GM12891 (cell line): ENCODE measurements at regions not wholly inside any gene's neighbourhood (a gene's known extent, or its start where the extent isn't known, plus 50 kb on each side); places are given as distances from the start of the nearest gene placed in this dataset.

Experiments
- DNase-seq: peaks from one replicate; pipeline ENCODE4 v3.0.0; 2011; ENCODE audit warnings: low spot score; ENCODE audit not compliant: insufficient read length
- FAIRE-seq: peaks from 2 replicates; lab custom pipeline; 2011; peaks lifted over from hg19 to GRCh38; lab: Jason Lieb, UNC
- PAX5 ChIP-seq: IDR thresholded peaks from 2 replicates; pipeline ENCODE4 v1.6.1; 2011; ENCODE audit warnings: low read length, moderate library complexity, mild to moderate bottlenecking; ENCODE audit not compliant: insufficient read depth, severe bottlenecking
- POLR2A ChIP-seq: IDR thresholded peaks from 2 replicates; pipeline ENCODE4 v1.6.1; 2011; ENCODE audit warnings: low read depth, low read length, control low read depth
- POLR2AphosphoS5 ChIP-seq: IDR thresholded peaks from 2 replicates; pipeline ENCODE4 v1.6.1; 2011; ENCODE audit warnings: low read depth, low read length, control low read depth
- POU2F2 ChIP-seq: IDR thresholded peaks from 2 replicates; pipeline ENCODE4 v1.6.1; 2011; ENCODE audit warnings: low read depth, mild to moderate bottlenecking, control low read depth, low read length, moderate library complexity
- SPI1 ChIP-seq: IDR thresholded peaks from 2 replicates; pipeline ENCODE4 v1.6.1; 2011; ENCODE audit warnings: low read depth, low read length, control low read depth
- TAF1 ChIP-seq: IDR thresholded peaks from 2 replicates; pipeline ENCODE4 v1.6.1; 2011; ENCODE audit warnings: low read depth, low read length, control low read depth

DNA sequence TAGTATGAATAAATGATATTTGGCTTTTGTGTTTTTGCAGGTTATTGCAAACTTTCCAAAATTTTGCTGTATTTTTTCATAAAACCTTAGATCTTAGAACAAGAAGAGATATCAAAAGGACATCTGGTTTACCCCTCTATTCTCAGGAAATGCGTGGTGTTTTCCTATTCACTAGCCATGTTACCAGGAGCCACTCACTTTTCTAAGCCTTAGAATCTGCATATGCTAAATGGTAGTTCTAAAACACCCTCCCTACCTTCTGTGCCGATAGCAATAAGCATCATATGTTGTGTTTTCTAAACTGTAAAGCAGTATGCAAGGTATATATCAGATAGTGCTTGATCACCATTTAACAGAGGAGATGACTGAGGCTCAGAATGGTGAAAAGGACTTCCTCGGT, 715.0 kb upstream of the CELF2 start:
- FAIRE-seq (no peak), DNase-seq (no peak)
- TF ChIP-seq TAF1 (no peak), SPI1 (no peak), PAX5 (no peak), POU2F2 (no peak), POLR2AphosphoS5 (no peak), POLR2A (no peak)

GRCh38 chr10:10307036-10307435, 710.6 kb upstream of the CELF2 start:
- TF ChIP-seq POU2F2, result no peak
- no peak for TF ChIP-seq PAX5
- no peak for TF ChIP-seq POLR2A
- TF ChIP-seq SPI1, result no peak
- TF ChIP-seq POLR2AphosphoS5, result no peak
- no peak for TF ChIP-seq TAF1
- DNase-seq, result no peak
- FAIRE-seq, result no peak

- TF ChIP-seq POU2F2 (no peak), POLR2A (no peak), SPI1 (no peak)
- FAIRE-seq, result no peak
- no peak for DNase-seq
Observed at GRCh38 chr10:10307551-10307950, 710.1 kb upstream of the CELF2 start.

GRCh38 chr10:10310498-10310897, 707.2 kb upstream of the CELF2 start:
- no peak for FAIRE-seq
- DNase-seq, result no peak
- TF ChIP-seq PAX5 (no peak), POU2F2 (no peak), POLR2A (no peak), SPI1 (no peak), POLR2AphosphoS5 (no peak), TAF1 (no peak)

GRCh38 chr10:10311966-10312365, 705.7 kb upstream of the CELF2 start:
- no peak for TF ChIP-seq POLR2AphosphoS5
- no peak for TF ChIP-seq SPI1
- no peak for TF ChIP-seq TAF1
- no peak for TF ChIP-seq POLR2A
- no peak for TF ChIP-seq PAX5
- TF ChIP-seq POU2F2, result no peak

DNA sequence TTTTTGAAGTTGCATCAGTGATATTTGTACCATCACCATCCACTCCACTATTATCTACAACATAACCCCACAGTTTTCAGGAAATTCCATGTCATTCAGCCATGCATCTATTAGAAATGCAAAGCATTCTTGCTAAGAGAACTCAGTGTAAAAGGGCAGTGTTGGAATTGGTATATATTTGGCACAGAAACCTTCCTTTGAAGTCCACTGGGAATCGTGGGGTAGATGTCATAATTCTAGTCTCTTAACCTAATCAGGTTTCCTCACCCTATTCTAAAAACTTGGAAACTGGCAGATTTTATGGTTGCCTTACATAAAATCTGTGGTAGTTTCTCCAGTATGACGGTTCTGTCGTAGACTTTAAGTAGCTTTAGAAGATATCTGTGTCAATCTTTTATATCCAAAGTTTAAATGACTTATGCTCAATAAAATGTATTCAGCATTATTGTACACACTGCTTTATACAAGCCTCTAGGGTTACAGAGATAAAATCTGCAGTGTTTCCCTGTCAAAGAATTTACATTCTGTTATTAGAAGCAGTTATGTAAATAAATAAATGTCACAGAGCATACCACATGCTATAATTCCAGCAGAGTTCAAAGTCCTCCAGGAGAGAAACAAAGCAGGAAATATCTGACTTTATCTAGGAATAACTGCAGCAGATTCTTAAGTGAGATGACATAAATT, 704.4 kb upstream of the CELF2 start:
- TF ChIP-seq TAF1 (no peak), SPI1 (no peak), POLR2AphosphoS5 (no peak), PAX5 (no peak), POLR2A (no peak), POU2F2 (no peak)
- DNase-seq (no peak), FAIRE-seq (no peak)

More at GRCh38 chr10:10311966-10312365, 705.7 kb upstream of the CELF2 start:
- FAIRE-seq (no peak), DNase-seq (no peak)

GRCh38 chr10:10314626-10315025, 703.0 kb upstream of the CELF2 start:
- DNase-seq, result no peak
- TF ChIP-seq PAX5, result no peak
- no peak for TF ChIP-seq POLR2A
- TF ChIP-seq SPI1, result no peak
- no peak for TF ChIP-seq POU2F2
- TF ChIP-seq POLR2AphosphoS5, result no peak
- no peak for TF ChIP-seq TAF1
- FAIRE-seq, result no peak

GRCh38 chr10:10315989-10316388, 701.7 kb upstream of the CELF2 start:
- DNase-seq (no peak), FAIRE-seq (no peak)
- no peak for TF ChIP-seq SPI1
- no peak for TF ChIP-seq POLR2AphosphoS5
- no peak for TF ChIP-seq POU2F2
- TF ChIP-seq TAF1, result no peak
- no peak for TF ChIP-seq POLR2A

DNA sequence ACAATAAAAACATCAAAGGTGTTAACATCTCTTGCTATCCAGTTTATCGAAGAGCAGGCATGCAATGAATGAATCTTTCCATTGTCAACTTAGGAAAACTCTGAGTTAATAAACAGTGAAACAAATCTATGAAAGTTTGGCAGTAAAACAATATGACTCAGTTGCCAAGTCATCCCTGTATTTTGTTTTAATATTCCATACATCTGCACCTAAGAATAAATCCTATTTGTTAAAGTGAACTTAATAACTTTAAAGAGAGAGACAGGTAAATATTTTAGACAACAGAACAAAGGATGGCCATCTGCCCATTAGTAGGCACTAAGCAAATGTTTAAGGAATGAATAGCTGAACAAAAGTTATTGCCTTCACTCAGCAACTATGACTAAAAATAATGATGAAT, 700.5 kb upstream of the CELF2 start:
- TF ChIP-seq TAF1 (no peak), POU2F2 (no peak), PAX5 (no peak), POLR2AphosphoS5 (no peak), POLR2A (no peak), SPI1 (no peak)
- DNase-seq (no peak), FAIRE-seq (no peak)

DNA sequence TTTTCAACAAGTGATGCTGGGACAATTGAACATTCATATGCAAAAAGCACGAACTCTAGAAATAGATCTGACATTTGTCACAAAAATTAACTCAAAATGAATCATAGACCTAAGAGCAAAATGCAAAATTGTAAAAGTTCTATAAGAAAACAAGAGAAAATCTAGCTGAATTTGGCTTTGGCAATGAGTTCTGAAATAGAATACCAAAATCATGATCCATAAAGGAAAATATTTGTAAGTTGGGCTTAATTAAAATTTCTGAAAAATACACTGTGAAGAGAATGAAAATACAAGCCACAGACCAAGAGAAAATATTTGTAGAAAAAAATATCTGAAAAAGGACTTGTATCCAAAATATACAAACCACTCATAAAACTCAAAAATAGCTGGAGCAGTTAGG, 698.8 kb upstream of the CELF2 start:
- FAIRE-seq (no peak), DNase-seq (no peak)
- TF ChIP-seq TAF1, result no peak

DNA sequence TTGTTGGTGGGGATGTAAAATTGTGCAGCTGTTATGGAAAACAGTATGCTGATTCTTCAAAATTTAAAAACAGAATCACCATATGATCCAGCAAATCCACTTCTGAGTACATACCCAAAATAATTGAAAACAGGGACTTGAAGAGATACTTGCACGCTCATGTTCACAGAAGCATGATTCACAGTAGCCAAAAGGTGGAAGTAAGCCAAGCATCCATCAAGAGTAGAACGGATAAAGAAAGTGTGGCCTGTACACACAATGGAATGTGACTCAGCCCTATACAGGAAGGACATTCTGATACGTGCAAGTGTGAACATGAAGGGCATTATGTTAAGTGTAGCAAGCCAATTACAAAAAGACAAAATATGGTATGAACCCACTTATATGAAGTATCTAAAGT, 696.7 kb upstream of the CELF2 start:
- FAIRE-seq (no peak), DNase-seq (no peak)
- TF ChIP-seq POLR2A, result no peak
- no peak for TF ChIP-seq PAX5
- TF ChIP-seq SPI1, result no peak
- no peak for TF ChIP-seq POLR2AphosphoS5
- TF ChIP-seq TAF1, result no peak
- no peak for TF ChIP-seq POU2F2
